ENCODE measurements at regions not wholly inside any gene's neighbourhood (a gene's known extent, or its start where the extent isn't known, plus 50 kb on each side); places are given as distances from the start of the nearest gene placed in this dataset.

- Histone ChIP-seq H3K4me1 (no peaks in the 10 kb centered on the region), H3K27me3 (no peaks in the 10 kb centered on the region), H3K27ac (no peak overlapping the region), H3K36me3 (no peaks in the 10 kb centered on the region), H3K9me3 (no peaks in the 10 kb centered on the region), H3K4me3 (no peak overlapping the region)
- ATAC-seq (no peak), DNase-seq (no peak)
- TF ChIP-seq CTCF (IDR thresholded peaks at IDR 0.05) (no peak), POLR2A (IDR thresholded peaks at IDR 0.05) (no peak)
- intact Hi-C loops (cut with DNase I) = no loop called here
- WGBS (ENCODE audit: insufficient coverage, low coverage, low lambda C conversion rate, missing lambda C conversion rate) = 53% methylated on average over 2 of the region's 2 CpGs
Measured at GRCh38 chr4:131093303-131093702, 1997.4 kb downstream of the C4orf33 start.

GRCh38 chr4:131098976-131099375, 2003.0 kb downstream of the C4orf33 start:
- no peaks in the 10 kb centered on the region for H3K27me3 ChIP-seq
- WGBS (ENCODE audit: insufficient coverage, low coverage, low lambda C conversion rate, missing lambda C conversion rate) = 54% methylated on average over 2 of the region's 5 CpGs
- TF ChIP-seq CTCF (IDR thresholded peaks at IDR 0.05) (no peak), POLR2A (IDR thresholded peaks at IDR 0.05) (no peak)
- no peaks in the 10 kb centered on the region for H3K9me3 ChIP-seq
- ATAC-seq (no peak), DNase-seq (no peak)
- no peaks in the 10 kb centered on the region for H3K4me1 ChIP-seq
- no peaks in the 10 kb centered on the region for H3K36me3 ChIP-seq
- intact Hi-C loops (cut with DNase I) = no loop called here
- H3K27ac ChIP-seq = no peak overlapping the region
- no peak overlapping the region for H3K4me3 ChIP-seq

- Histone ChIP-seq H3K9me3 (no peaks in the 10 kb centered on the region), H3K4me3 (no peak overlapping the region), H3K36me3 (no peaks in the 10 kb centered on the region), H3K4me1 (no peaks in the 10 kb centered on the region), H3K27ac (no peak overlapping the region), H3K27me3 (no peaks in the 10 kb centered on the region)
- ATAC-seq (no peak), DNase-seq (no peak)
- intact Hi-C loops (cut with DNase I) = no loop called here
- TF ChIP-seq CTCF (IDR thresholded peaks at IDR 0.05) = no peak
- no peak for TF ChIP-seq POLR2A (IDR thresholded peaks at IDR 0.05)
- 62% methylated on average over 3 of the region's 3 CpGs for WGBS (ENCODE audit: insufficient coverage, low coverage, low lambda C conversion rate, missing lambda C conversion rate)
Measured at GRCh38 chr4:131113273-131113672, 2017.3 kb downstream of the C4orf33 start.

GRCh38 chr4:131113704-131114103, 2017.8 kb downstream of the C4orf33 start:
- Histone ChIP-seq H3K36me3 (no peaks in the 10 kb centered on the region), H3K4me3 (no peak overlapping the region), H3K27ac (no peak overlapping the region), H3K27me3 (no peaks in the 10 kb centered on the region), H3K4me1 (no peaks in the 10 kb centered on the region), H3K9me3 (no peaks in the 10 kb centered on the region)
- 69% methylated on average over 2 of the region's 2 CpGs for WGBS (ENCODE audit: insufficient coverage, low coverage, low lambda C conversion rate, missing lambda C conversion rate)
- intact Hi-C loops (cut with DNase I) = no loop called here
- ATAC-seq (no peak), DNase-seq (no peak)
- TF ChIP-seq POLR2A (IDR thresholded peaks at IDR 0.05) = no peak
- TF ChIP-seq CTCF (IDR thresholded peaks at IDR 0.05) = no peak

- no peak overlapping the region for H3K27ac ChIP-seq
- H3K36me3 ChIP-seq = no peaks in the 10 kb centered on the region
- intact Hi-C loops (cut with DNase I) = no loop called here
- H3K4me3 ChIP-seq = no peak overlapping the region
- no peaks in the 10 kb centered on the region for H3K4me1 ChIP-seq
- no peak for DNase-seq
- H3K9me3 ChIP-seq = no peaks in the 10 kb centered on the region
- no peak for ATAC-seq
- no peaks in the 10 kb centered on the region for H3K27me3 ChIP-seq
- TF ChIP-seq POLR2A (IDR thresholded peaks at IDR 0.05) = no peak
- TF ChIP-seq CTCF (IDR thresholded peaks at IDR 0.05) = no peak
Measured at GRCh38 chr4:131119661-131120060, 2023.7 kb downstream of the C4orf33 start.

Data from right lobe of liver (tissue), 6 donors.